HG03432 (cell line): ENCODE measurements at regions not wholly inside any gene's neighbourhood (a gene's known extent, or its start where the extent isn't known, plus 50 kb on each side); places are given as distances from the start of the nearest gene placed in this dataset.
"Not testable (repeated sequence)": the region's sequence is repeated elsewhere in the genome, so short reads cannot be mapped to it uniquely, and the experiment has no call there.

Experiments used
- ATAC-seq: cut with Tn5 transposase; IDR thresholded peaks from one replicate; pipeline ENCODE4 v1.9.1; 2021; ENCODE audit warnings: mild to moderate bottlenecking, moderate library complexity; ENCODE audit not compliant: unreplicated experiment

GRCh38 chr7:39758234-39758970 lies 135.0 kb downstream of the RALA start:
- no peak for ATAC-seq

- no peak for ATAC-seq
Measured at GRCh38 chr7:39761449-39761848, 138.1 kb downstream of the RALA start.

- not testable (repeated sequence) for ATAC-seq
Measured at GRCh38 chr7:39762466-39762865, 139.1 kb downstream of the RALA start.

- not testable (repeated sequence) for ATAC-seq
Measured at GRCh38 chr7:39762881-39763280, 139.5 kb downstream of the RALA start.

DNA sequence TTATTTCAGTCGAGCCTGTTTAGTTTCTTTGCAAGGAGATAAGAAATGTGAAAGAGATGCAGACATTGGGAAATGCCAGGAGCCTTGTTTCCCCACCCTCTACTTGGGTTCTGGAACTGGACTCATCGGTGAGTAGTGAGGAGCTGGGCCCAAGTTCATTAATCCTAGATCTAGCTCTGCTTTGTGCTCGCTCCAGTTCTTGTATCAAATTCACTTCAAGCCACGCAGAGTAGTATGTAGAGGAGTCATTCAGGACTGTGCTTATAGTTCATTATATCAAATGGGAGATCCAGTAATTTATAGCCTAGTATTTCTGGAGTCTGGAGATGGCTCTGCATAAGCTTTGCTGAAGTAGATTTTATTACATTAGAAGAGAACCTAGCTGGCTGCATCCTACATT lies 142.5 kb downstream of the RALA start:
- not testable (repeated sequence) for ATAC-seq

DNA sequence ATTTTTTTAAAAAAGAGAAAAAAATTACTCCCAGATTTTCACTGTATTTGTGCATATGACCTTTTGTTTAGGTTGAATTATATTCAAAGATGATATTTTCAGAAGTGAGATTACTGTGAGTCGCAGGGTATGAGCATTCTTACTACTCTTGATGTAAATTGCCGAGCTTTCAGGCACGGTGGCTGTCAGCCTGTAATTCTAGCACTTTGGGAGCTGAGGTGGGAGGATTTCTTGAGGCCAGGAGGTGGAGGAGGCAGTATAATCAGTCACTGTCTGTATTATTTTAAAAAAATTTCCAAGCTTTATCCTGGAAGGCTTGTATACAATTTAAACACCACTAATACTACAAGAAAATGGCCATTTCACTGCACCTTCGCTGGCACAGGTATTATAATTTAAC lies 145.1 kb downstream of the RALA start:
- ATAC-seq, result not testable (repeated sequence)

- not testable (repeated sequence) for ATAC-seq
Measured at GRCh38 chr7:39774341-39774851, 151.0 kb downstream of the RALA start.

- not testable (repeated sequence) for ATAC-seq
Measured at GRCh38 chr7:39781557-39781956, 158.2 kb downstream of the RALA start.

GRCh38 chr7:39786440-39786839 lies 163.1 kb downstream of the RALA start:
- not testable (repeated sequence) for ATAC-seq

DNA sequence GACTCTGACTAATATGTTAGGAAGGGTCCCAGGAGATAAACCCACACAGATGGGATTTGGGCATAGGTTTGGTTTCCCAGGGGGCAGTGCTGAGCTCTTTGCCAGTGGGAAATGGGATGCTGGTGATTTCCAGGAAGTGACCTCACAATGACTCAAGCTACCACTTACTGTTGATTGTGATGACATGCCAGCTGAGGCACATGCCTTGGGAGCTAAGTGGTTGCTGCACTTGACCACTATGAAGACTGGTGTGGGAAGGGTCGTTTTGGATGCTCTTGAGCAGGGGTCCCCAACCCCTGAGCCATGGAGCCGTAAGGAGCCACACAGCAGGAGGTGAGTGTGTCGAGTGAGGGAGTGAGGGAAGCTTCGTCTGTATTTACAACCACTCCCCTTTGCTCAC lies 159.0 kb upstream of the CDK13 start:
- ATAC-seq, result not testable (repeated sequence)

DNA sequence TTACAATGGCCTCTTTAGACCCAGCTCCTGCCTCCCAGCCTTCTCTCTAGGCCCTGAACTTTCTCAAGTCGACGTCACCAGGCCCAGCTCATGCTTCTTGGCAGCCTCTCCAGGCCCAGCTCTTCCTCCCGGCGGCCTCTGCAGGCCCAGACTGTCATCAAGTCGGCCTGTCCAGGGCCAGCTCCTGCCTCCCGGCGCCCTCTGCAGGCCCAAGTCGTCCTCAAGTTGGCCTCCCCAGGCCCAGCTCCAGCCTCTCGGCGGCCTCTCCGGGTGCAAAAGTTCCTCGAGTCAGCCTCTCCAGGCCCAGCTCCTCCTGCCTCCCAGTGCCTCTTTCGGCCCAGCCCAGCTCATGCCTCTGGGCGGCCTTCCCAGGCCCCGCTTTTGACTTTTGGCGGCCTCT lies 158.1 kb upstream of the CDK13 start:
- ATAC-seq, result not testable (repeated sequence)

DNA sequence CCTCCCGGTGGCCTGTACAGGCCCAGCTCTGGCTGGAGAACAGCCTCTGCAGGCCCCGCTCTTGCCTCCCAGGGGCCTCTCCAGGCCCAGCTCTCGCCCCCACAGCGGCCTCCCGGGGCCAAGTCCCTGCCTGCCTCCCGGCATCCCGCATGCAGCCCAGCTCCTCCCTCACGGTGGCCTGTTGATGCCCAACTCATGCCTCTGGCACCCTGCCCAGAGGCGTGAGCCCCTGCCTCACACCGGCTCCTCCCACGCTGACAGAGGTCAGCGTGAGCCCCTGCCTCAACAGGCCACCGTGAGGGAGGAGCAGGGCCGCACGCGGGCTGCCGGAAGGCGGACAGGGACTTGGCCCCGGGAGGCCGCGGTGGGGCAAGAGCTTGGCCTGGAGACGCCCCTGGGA lies 157.0 kb upstream of the CDK13 start:
- ATAC-seq, result not testable (repeated sequence)

DNA sequence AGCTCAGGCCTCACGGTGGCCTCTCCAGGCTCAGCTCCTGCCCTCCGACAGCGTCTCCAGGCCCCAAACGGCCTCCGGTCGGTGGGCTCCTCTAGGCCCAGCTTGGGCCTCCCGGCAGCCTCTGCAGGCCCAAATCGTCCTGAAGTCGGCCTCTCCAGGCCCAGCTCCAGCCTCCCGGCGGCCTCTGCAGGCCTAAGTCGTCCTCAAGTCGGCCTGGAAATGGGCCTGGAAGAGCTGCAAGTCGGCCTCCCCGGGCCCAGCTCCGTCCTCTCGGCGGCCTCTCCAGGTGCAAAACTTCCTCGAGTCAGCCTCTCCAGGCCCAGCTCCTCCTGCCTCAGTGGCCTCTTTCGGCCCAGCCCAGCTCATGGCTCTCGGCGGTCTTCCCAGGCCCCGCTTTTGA lies 156.2 kb upstream of the CDK13 start:
- ATAC-seq, result not testable (repeated sequence)

DNA sequence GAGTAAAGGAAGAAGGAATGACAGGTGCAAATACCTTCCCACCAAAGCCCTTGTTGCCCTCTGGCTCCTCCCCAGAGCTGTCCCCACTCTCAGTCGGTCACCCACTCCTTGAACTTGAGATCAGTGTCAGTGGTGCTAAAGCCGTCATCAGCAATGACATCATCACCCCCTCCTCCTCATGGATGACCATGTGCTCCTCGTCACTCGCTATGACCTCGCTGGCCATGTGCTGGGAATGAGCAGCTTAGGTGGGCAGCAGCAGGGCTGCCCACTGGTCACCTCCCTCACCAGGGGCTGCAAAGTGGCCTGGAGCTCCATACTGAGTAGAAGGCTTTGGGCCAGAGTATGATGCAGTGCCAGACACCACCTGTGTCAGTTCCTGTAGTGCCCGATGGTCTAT lies 153.1 kb upstream of the CDK13 start:
- ATAC-seq, result not testable (repeated sequence)

DNA sequence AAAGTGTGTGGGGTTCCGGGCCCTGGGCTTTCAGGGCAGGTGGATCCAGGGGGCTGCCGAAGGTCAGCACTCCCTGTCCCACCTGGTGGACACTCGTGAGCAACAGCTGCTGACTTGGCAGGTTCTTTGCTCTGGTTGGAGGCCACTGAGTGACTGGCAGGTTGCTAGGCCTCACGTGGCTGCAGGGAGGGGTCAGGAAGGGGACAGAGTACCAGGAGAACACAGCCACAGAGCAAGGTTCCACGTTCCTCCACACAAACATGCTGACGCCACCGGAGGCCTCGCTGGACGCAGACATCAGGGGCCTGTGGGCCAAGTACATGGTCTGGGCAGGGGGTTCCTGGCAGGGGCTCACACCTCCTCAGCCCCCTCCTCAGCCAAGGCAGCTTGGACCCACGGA lies 152.0 kb upstream of the CDK13 start:
- ATAC-seq, result not testable (repeated sequence)

DNA sequence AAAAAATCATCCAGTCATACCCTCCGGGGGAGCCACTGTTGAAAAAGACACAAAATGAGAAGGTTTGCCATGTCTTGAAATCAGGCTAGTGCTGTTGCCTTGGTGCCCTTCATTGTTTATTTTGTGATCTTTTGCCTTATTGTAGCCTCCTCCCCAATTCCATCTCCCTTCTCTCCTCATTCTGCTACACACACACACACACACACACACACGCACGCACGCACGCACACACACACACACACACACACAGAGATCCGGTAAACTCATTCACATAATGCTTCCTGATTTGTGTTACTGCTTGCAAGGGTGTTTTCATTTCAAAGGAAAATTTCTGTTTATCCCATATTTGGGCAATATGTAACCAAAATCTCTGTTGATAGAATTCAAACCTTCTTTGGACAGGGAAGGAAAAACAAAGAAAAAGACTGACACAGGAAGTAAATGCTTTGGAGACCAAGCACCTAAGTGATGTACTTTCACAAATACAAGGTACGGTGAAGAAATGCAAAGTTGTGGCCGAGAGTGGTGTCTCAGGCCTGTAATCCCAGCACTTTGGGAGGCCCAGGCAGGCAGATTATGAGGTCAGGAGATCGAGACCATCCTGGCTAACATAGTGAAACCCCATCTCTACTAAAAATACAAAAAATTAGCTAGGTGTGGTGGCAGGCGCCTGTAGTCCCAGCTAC lies 141.1 kb upstream of the CDK13 start:
- no peak for ATAC-seq

GRCh38 chr7:39810204-39810642 lies 139.8 kb upstream of the CDK13 start:
- no peak for ATAC-seq

GRCh38 chr7:39810710-39811109 lies 139.3 kb upstream of the CDK13 start:
- no peak for ATAC-seq

GRCh38 chr7:39811161-39811614 lies 138.9 kb upstream of the CDK13 start:
- ATAC-seq, result no peak

- ATAC-seq, result no peak
Measured at GRCh38 chr7:39816462-39817060, 133.5 kb upstream of the CDK13 start.

- ATAC-seq, result no peak
Measured at GRCh38 chr7:39819514-39819913, 130.5 kb upstream of the CDK13 start.
